ENCODE measurements at regions not wholly inside any gene's neighbourhood (a gene's known extent, or its start where the extent isn't known, plus 50 kb on each side); places are given as distances from the start of the nearest gene placed in this dataset.
A peak's percentile ranks its signal among the peaks of the same experiment; 100 is the strongest.

DNA sequence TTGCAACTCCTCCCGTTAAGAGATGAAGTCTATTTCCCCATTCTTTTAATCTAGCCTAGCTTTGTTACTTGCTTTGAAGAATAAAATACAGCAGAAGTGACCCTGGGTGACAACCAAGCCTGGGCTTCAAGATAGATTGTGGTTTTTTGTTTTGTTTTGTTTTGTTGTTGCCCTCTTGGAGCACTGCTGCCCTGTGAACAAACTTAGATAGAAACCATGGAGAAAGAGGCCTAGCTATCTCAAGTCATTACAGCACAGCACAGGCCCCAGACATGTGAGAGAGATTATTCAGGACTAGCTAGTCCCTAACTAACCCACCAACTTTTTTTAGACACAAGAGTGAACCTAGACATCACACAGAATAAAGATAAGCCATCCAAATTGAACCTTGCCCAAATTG, 475.2 kb downstream of the EPHA7 start:
- Histone ChIP-seq H3K27me3 (no peaks in the 10 kb centered on the region), H3K9me3 (no peaks in the 10 kb centered on the region), H3K4me3 (no peak overlapping the region), H3K27ac (no peak overlapping the region), H3K4me1 (no peaks in the 10 kb centered on the region), H3K36me3 (no peaks in the 10 kb centered on the region)
- no peak for TF ChIP-seq POLR2AphosphoS5 (IDR thresholded peaks at IDR 0.05)
- intact Hi-C loops (cut with DNase I; ENCODE audit: low total_unique reads) = no loop called here
- no peak for DNase-seq (ENCODE audit: low spot score in 2 of 2)

DNA sequence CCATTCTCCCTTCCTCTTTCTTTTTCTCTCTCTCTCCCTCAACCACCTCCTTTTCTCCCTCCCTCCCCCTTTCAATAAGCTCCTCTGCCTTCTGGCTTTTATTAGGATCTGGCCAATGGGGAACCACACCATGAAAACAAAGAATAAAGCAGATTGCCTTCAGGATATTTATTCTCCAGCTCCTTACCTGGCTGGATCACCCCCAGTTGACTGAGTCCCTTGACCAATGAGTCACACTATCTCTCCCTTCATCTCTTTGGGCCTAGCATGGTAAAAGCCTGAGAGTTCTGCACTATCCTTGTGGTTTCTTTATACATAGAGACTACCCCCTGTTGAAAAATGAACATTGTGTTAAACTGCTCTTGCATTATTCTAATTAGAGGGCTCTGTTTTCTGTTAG, 476.8 kb downstream of the EPHA7 start:
- H3K27me3 ChIP-seq = no peaks in the 10 kb centered on the region
- no peaks in the 10 kb centered on the region for H3K9me3 ChIP-seq
- intact Hi-C loops (cut with DNase I; ENCODE audit: low total_unique reads) = no loop called here
- H3K36me3 ChIP-seq = no peaks in the 10 kb centered on the region
- H3K4me3 ChIP-seq = no peak overlapping the region
- DNase-seq (ENCODE audit: low spot score in 2 of 2) = no peak
- H3K27ac ChIP-seq = peak overlapping the region in 1 of 2 donors; percentile 12
- no peaks in the 10 kb centered on the region for H3K4me1 ChIP-seq
- TF ChIP-seq POLR2A (IDR thresholded peaks at IDR 0.05) (no peak), POLR2AphosphoS5 (IDR thresholded peaks at IDR 0.05) (no peak)

DNA sequence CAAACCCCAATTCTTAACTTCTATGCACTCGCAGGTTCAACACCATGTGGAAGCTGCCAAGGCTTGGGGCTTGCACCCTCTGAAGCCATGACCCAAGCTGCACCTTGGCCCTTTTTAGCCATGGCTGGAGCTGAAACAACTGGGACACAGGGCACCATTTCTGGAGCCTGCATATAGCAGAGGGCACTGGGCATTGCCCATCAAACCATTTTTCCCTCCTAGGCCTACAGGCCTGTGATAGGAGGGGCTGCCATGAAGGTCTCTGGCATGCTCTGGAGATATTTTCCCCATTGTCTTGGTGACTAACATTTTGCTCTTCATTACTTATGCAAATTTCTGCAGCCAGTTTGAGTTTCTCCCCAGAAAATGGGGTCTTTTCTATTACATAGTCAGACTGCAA, 484.7 kb downstream of the EPHA7 start:
- H3K4me3 ChIP-seq = no peak overlapping the region
- H3K4me1 ChIP-seq = no peaks in the 10 kb centered on the region
- TF ChIP-seq POLR2A (IDR thresholded peaks at IDR 0.05) = no peak
- TF ChIP-seq, protein P1, sequence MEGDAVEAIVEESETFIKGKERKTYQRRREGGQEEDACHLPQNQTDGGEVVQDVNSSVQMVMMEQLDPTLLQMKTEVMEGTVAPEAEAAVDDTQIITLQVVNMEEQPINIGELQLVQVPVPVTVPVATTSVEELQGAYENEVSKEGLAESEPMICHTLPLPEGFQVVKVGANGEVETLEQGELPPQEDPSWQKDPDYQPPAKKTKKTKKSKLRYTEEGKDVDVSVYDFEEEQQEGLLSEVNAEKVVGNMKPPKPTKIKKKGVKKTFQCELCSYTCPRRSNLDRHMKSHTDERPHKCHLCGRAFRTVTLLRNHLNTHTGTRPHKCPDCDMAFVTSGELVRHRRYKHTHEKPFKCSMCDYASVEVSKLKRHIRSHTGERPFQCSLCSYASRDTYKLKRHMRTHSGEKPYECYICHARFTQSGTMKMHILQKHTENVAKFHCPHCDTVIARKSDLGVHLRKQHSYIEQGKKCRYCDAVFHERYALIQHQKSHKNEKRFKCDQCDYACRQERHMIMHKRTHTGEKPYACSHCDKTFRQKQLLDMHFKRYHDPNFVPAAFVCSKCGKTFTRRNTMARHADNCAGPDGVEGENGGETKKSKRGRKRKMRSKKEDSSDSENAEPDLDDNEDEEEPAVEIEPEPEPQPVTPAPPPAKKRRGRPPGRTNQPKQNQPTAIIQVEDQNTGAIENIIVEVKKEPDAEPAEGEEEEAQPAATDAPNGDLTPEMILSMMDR (IDR thresholded peaks at IDR 0.05) = no peak
- no peak for TF ChIP-seq POLR2AphosphoS5 (IDR thresholded peaks at IDR 0.05)
- H3K9me3 ChIP-seq = no peaks in the 10 kb centered on the region
- DNase-seq (ENCODE audit: low spot score in 2 of 2) = no peak
- no peak overlapping the region for H3K27ac ChIP-seq
- intact Hi-C loops (cut with DNase I; ENCODE audit: low total_unique reads) = loop anchor here (5.0 kb wide), 1 partner anchor 103 kb away; no protein-coding TSS in a partner anchor
- H3K27me3 ChIP-seq = no peaks in the 10 kb centered on the region
- H3K36me3 ChIP-seq = no peaks in the 10 kb centered on the region

DNA sequence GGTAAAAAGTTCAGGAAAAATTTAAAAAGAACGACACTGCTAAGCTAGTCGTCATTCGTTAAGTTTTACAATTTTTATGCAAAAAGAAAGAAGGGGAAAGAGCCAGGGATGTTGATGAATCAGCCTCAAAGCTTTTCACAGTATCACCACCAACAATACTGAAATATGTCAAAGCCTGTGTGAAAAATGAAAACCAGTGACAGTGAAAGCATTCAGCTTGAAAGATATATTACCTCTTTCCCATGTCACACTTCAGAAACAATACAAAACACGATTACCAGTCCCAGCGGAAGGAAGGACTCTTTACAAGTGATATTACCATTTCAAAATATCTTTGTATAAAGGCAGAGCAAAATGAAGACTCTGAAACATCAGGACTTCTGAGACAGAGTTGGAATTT, 489.2 kb downstream of the EPHA7 start:
- Histone ChIP-seq H3K27ac (no peak overlapping the region), H3K27me3 (no peaks in the 10 kb centered on the region), H3K36me3 (no peaks in the 10 kb centered on the region), H3K4me1 (no peaks in the 10 kb centered on the region), H3K9me3 (no peaks in the 10 kb centered on the region), H3K4me3 (no peak overlapping the region)
- intact Hi-C loops (cut with DNase I; ENCODE audit: low total_unique reads) = loop anchor here (5.0 kb wide), 1 partner anchor 107 kb away; no protein-coding TSS in a partner anchor
- DNase-seq (ENCODE audit: low spot score in 2 of 2) = no peak
- no peak for TF ChIP-seq POLR2AphosphoS5 (IDR thresholded peaks at IDR 0.05)
- no peak for TF ChIP-seq POLR2A (IDR thresholded peaks at IDR 0.05)
- TF ChIP-seq, protein P1 (IDR thresholded peaks at IDR 0.05) = no peak

DNA sequence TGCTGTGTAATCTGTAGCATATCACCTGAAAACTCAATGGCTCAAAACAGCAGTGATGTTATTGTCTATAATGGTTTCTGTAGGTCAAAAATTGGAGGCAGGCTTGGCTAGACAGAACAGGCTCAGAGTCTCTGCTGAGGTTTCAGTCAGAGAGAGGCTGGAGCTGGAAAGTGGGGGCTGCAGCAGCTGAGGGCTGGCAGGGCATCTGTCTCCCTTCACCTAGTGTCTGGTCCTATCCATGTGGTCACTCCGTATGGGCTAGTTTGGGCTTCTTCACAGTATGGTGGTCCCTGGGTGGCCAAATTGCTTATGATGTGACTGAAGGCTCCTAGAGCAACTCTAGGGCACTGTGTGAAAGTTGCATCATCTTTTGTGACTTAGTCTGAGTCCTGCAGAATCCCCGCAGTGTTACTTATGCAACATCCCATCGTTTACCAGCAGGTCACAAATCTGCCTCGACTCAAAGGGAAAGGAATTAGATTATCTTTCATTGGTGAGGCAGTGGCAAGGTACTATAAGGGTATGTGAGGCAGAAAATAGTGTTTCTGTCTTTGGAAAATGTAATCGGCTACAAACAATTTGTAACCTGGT, 497.0 kb downstream of the EPHA7 start:
- intact Hi-C loops (cut with DNase I; ENCODE audit: low total_unique reads) = no loop called here
- TF ChIP-seq, protein P1 (IDR thresholded peaks at IDR 0.05) = no peak
- TF ChIP-seq POLR2AphosphoS5 (IDR thresholded peaks at IDR 0.05) (no peak), POLR2A (IDR thresholded peaks at IDR 0.05) (no peak)
- DNase-seq (ENCODE audit: low spot score in 2 of 2) = no peak
- H3K4me1 ChIP-seq = no peaks in the 10 kb centered on the region
- H3K9me3 ChIP-seq = no peaks in the 10 kb centered on the region
- H3K4me3 ChIP-seq = no peak overlapping the region
- H3K36me3 ChIP-seq = no peaks in the 10 kb centered on the region
- H3K27me3 ChIP-seq = no peaks in the 10 kb centered on the region
- no peak overlapping the region for H3K27ac ChIP-seq

DNA sequence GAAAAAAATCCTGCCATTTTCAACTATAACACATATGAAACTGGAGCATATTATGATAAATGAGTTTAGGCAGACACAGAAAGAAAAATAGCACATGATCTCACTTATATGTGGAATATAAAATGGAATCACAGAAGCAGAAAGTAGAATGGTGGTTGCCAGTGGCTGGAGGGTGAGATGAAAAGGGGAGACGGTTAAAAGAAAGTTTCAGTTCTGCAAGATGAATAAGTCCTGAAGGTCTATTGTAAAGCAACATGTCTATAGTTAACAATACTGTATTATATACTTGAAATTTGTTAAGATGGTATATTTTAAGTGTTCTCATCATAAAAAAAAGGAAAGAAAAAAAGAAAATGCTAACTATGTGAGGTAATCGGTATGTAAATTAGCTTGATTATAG, 503.9 kb downstream of the EPHA7 start:
- intact Hi-C loops (cut with DNase I; ENCODE audit: low total_unique reads) = no loop called here
- no peaks in the 10 kb centered on the region for H3K36me3 ChIP-seq
- H3K9me3 ChIP-seq = no peaks in the 10 kb centered on the region
- H3K27me3 ChIP-seq = no peaks in the 10 kb centered on the region
- DNase-seq (ENCODE audit: low spot score in 2 of 2) = no peak
- H3K4me3 ChIP-seq = no peak overlapping the region
- H3K27ac ChIP-seq = no peak overlapping the region
- TF ChIP-seq POLR2AphosphoS5 (IDR thresholded peaks at IDR 0.05) = no peak
- TF ChIP-seq, protein P1 (IDR thresholded peaks at IDR 0.05) = no peak
- TF ChIP-seq POLR2A (IDR thresholded peaks at IDR 0.05) = no peak
- H3K4me1 ChIP-seq = no peaks in the 10 kb centered on the region

Measured in breast epithelium (tissue), 4 donors.